HG03196 (cell line): ENCODE measurements at regions not wholly inside any gene's neighbourhood (a gene's known extent, or its start where the extent isn't known, plus 50 kb on each side); places are given as distances from the start of the nearest gene placed in this dataset.
"Not testable (repeated sequence)": the region's sequence is repeated elsewhere in the genome, so short reads cannot be mapped to it uniquely, and the experiment has no call there.

Experiments used
- ATAC-seq: cut with Tn5 transposase; IDR thresholded peaks from one replicate; pipeline ENCODE4 v1.9.1; 2021; ENCODE audit not compliant: unreplicated experiment

DNA sequence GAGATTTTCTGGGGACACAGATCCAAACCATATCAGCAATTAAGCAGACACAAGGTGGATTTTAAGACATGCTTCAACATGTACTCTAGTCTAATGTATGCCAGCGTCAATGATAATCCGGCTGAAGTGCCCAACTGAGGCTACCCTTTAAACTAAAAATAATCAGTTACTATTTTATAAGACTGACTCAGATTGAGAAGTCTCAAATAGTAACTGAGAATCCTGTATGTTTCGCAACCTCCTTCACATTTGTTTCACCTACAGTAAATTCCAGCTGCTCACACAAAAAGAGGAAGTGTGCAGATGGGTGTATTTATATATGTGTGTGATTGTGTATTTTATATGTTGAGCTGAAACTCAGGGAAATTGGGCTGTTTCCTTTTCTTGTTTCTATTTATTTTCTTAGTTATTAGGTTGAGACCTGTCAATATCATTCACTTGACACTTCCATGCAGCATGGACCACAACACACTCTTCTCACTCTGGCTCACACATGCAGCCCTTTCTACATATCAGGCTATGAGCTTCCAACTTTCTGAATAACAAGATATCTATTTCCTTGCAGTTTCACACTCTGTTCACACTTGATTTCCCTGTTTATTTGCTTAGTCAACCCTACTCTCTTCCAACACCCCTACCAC, 1224.9 kb upstream of the TMEM132C start:
- ATAC-seq = peak; percentile 95

- no peak for ATAC-seq
Observed at GRCh38 chr12:127043731-127044130, 1223.2 kb upstream of the TMEM132C start.

DNA sequence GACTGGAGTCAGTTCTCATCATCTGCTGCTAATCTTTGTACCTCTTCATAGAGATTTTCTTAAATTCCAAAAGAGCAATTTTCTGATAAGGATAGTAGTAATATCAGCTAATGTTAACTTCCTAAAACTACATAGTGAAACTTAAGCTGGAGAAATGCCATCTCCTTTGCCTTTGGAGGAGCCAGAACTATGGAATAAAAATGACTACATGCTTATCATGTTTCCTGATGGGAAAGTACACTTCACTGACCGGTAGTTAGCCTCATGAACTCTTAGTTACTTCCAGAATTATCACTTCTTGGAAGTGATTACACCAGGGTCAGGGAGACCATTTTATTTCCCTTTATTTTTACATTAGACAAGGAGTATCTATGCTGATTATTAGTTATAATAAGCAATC, 1222.1 kb upstream of the TMEM132C start:
- no peak for ATAC-seq

- ATAC-seq = no peak
Observed at GRCh38 chr12:127046467-127046866, 1220.5 kb upstream of the TMEM132C start.

- ATAC-seq = no peak
Observed at GRCh38 chr12:127048057-127048456, 1218.9 kb upstream of the TMEM132C start.

DNA sequence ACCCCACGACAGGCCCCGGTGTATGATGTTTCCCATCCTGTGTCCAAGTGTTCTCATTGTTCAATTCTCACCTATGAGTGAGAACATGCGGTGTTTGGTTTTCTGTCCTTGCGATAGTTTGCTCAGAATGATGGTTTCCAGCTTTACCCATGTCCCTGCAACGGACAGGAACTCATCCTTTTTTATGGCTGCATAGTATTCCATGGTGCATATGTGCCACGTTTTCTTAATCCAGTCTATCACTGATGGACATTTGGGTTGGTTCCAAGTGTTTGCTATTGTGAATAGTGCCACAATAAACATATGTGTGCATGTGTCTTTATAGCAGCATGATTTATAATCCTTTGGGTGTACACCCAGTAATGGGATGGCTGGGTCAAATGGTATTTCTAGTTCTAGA, 1218.4 kb upstream of the TMEM132C start:
- not testable (repeated sequence) for ATAC-seq

GRCh38 chr12:127051139-127051538, 1215.8 kb upstream of the TMEM132C start:
- ATAC-seq = no peak

DNA sequence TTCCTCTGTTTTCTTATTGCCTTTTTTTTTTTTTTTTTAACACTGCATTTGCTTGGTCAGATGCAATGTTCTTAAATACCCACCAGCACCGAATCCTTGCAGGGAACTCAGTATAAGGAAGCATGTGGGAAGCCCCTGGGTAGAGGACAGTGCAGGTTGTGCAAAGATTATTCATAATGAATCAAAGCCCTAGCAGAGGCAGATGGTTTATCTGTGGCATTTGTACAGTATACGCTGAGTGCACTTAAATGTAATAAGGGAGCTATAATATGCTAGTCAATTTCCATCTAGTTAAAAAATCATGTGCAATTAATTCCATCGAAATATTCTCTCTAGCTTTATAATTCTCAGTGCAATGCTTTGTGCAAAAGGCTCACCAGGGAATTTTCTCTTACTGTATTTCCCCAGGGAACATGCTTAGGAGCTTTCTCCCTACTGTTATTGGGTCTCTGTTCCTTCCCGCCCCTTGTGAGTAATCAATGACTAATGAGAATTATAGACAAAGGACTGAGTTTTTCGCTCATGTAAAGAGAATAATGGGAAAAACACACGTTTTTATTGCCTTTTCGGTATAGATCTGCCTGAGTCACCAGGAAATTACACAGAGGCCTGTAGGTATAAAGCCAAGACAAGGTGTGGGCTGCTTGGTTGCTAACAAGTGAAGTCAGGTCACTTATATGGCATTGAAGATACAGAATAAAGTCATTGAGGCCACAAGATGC, 1214.3 kb upstream of the TMEM132C start:
- no peak for ATAC-seq

DNA sequence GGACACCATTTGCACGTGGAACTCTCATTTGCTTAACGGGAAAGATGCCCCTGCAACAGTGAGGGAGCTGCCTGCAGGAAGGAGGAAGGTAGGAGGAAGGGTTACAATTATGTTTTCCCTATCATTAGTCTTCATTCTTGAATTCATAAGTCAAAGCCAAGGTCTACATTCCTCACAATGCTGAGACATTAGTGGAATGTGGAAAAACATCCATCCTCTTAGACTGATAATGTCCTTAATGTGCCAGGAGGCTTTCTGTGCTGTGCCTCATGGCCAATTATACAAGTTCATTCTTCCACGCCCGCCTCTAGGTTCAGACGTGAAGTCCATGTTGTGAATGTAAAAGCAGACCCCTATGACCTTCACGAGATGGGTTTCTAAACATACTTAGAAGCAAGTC, 1212.4 kb upstream of the TMEM132C start:
- no peak for ATAC-seq

DNA sequence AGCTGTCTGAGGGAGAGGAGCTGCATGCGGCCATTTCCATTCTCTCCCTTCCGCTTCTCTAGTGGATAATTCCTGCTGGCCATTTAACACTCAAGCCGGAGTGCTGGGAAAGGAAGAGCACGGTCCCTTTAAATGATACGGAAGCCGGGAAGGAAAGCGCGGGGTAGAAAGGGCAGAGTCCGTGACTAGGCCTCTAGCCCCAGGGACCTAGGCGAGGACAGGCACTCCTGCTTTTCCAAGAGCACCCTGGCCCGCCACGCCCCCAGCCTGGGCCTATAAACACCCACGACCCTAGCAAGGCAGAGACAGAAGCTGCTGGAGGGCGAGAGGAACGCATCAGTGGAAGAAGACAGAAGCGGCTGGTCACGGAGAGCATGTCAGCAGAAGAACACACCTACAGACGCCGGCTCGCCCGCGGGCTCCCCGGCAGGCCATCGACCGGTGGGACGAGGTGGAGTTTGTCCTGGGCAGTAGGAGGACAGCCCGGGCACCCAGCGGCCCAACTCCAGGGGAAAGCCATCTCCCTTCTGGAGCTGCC, 1206.6 kb upstream of the TMEM132C start:
- ATAC-seq = no peak

DNA sequence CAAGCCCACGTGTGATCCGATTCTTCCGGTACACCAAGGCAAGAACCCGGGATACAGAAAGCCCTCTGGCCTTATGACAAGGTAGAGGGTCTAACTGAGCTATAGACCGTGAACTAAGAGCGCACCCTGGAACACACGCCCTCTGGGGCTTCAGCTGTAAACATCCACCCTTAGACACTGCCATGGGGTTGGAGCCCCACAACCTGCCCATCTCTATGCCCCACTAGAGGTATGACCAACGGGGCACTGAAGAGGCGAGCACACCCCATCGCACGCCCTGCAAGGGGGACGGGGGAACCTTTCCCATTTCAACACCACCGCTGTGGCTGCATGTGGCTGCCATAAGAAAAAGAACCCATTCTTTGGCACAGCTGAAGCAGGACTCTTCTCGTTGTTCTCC, 1206.0 kb upstream of the TMEM132C start:
- ATAC-seq = no peak

DNA sequence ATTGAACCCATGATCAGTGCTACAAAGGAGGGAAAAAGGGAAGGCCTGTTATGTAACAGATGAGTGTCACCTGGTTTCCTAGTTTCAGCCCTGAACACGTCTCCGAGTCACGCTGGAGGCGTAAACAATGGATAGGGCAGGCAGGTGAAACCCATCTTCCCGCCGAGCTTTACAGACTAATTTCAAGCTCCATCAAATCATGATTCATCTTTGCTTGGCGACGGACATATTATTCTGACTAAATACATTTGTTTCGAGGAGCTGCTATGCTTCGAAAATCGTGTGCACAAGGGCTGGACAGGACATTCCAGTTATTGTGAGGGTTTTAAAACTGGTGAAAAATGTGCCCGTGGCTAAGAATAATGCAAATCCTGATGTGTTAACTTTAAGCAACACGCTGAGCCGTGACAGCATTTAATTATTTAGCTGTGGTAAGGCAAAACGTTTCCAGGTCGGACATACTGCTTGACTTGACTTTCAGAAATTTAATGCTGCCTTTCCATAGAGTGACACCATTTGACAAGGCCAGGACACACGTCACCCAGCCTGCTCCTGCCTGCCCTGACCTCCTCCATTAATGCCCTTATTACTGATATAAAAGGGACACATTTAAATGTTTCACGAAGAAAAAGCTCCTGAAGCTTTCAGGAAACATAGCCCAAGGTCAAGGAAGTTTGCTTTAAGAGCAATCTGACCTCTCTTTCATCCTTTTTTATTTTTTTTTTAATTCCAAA, 1203.5 kb upstream of the TMEM132C start:
- ATAC-seq = no peak

DNA sequence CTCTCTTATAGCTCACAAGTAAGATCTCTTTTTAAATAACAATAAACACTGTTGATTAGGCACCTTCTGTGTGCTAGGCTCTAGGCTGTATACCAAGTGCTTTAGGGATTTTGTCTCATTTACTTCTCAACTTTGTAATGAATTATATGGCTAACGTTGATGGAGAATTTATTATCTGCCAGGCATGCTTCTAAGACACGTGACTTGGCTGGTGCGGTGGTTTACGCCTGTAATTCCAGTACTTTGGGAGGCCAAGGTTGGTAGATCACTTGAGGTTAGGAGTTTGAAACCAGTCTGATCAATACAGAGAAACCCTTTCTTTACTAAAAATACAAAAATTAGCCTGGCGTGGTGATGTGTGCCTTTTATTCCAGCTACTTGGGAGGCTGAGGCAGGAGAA, 1202.8 kb upstream of the TMEM132C start:
- ATAC-seq = no peak

DNA sequence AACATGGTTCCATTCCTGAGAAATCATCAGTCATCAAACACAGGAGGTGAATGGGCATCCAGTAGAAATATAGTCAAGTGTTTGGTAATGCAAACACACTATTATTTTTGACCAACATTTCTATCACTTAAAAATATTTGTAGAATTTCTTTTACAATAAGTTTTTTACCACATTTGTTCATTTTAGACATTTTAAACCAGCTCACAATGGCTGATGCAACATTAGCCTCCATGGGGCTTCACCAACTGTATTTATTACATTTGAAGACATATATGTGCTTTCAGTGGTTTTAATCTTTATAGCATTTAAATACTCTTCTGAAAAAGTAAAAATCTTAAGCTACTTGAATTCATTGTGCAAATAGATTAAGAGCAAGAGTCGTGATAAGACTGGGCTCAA, 1201.4 kb upstream of the TMEM132C start:
- no peak for ATAC-seq

- no peak for ATAC-seq
Observed at GRCh38 chr12:127070515-127071157, 1196.3 kb upstream of the TMEM132C start.

- no peak for ATAC-seq
Observed at GRCh38 chr12:127074161-127074560, 1192.8 kb upstream of the TMEM132C start.

- ATAC-seq = no peak
Observed at GRCh38 chr12:127075981-127076380, 1191.0 kb upstream of the TMEM132C start.

DNA sequence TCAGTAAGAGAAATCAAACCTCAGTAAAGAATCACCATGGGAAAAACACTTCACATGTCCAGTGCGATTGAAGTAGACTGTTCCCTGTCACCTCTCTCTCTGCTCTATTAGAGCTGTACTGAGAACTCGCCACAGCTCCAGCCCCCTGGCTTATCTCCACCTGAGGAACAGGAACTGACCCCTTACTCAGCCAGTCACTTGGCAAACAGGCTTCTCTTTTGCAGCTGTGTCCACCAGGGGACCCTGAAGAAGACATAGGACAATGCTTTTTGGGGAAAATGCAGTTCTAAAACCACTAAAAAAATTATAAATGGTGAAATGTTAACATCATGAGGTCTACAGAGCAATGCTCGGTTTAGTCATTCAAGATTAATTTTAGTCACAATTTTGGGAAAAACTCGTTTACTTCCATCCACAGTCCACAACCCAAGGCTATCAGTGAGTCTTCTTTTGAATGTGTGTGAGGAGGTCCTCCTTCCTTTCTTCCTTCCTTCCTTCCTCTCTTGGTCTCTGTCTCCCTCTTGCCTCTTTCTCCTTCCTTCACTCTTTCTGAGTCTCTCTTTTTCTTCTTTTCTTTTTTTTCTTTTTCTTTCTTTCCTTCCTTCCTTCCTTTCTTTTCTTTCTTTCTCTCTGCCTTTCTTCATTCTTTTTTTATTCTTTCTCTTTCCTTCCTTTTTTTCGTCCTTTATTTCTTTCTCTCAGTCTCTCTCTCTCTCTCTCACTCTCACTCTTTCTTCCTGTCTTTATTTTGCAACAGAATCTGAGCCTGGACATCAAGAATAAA, 1189.5 kb upstream of the TMEM132C start:
- no peak for ATAC-seq

DNA sequence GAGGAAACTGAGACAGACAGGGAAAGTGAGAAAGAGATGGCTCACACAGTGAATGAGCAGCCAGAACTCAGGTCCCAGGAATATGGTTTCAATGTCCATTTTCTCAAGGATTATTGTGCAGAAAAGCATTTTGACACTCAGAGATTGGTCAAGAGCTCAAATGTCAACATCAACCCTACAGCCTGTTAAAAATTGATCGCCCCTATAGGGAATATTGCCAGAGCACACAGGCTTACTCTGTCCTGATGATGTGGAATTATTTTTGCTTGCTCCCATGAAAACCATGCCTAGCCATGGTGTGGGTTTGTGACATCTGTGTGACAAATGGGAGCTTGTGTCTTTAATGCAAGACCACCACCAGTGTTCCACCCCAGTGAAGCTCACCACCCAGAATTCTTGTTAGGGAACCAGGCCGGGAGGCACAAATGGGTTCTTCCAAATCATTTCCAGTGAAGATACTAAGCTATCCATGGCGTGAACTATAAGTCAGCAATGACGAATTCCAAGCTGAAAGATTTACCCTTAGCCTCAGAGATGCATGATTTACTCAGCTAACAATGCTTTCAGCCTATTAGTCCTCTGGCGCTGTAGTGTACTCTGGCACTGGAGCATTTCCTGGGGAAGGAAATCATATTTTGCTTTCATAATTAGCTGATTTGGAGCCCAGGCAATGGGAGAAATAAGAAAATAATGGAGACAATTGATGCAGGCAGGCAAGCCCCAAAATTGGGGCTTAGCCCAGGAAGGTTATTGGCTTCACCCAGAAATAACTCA, 1188.2 kb upstream of the TMEM132C start:
- no peak for ATAC-seq

- no peak for ATAC-seq
Observed at GRCh38 chr12:127079636-127080035, 1187.3 kb upstream of the TMEM132C start.
